ENCODE measurements at regions not wholly inside any gene's neighbourhood (a gene's known extent, or its start where the extent isn't known, plus 50 kb on each side); places are given as distances from the start of the nearest gene placed in this dataset.
"Not testable (repeated sequence)": the region's sequence is repeated elsewhere in the genome, so short reads cannot be mapped to it uniquely, and the experiment has no call there.

DNA sequence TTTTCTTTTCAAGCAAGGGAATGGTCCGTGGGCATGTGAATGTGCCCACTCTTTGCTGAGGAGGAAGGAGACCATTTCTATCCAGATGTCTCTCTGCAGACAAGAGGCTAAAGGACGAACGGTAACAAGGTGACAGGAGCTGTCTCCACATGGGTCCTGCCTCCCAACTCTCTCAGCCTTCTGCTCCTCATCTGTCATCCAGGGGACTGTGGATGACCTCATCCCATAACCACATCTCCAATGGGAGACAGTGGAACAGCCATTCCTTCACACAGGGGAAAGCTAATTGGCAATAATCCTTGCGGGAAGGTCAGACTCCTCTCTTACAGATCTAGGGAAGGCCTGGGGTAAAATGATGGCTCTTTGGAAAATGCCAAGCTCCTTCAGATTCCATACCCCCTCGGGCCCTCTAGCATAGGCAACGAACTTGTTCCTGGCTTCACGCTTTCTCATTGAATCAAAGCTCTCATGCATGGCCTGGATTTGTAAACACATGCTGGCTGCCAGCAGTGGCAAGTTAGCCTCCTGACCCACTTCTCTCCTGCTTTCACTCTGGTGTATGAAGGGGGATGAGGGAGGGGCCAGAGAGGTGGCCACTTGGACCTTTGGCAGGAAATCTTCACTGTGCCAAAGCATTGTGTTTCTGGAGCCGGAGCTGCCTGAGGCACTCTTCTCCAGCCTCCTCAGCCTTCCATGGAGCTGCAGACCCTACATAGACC is 65.8 kb upstream of the IKBKE start:
- DNase-seq; POLR2A ChIA-PET; H3K9me3 Mint-ChIP-seq; H3K4me1 Mint-ChIP-seq; ATAC-seq (ENCODE audit: low read depth); H3K27me3 Mint-ChIP-seq; intact Hi-C loops (cut with micrococcal nuclease); H3K4me3 Mint-ChIP-seq; CTCF ChIA-PET; H3K36me3 Mint-ChIP-seq (ENCODE audit: low read depth); H3K27ac Mint-ChIP-seq: not testable (repeated sequence)

- POLR2A ChIA-PET, CTCF ChIA-PET: not testable (repeated sequence)
Observed at GRCh38 chr1:206405282-206405681, 65.0 kb upstream of the IKBKE start.

GRCh38 chr1:206408371-206409288 is 61.6 kb upstream of the IKBKE start:
- H3K27me3 Mint-ChIP-seq; H3K9me3 Mint-ChIP-seq; H3K4me1 Mint-ChIP-seq; H3K27ac Mint-ChIP-seq; CTCF ChIA-PET; DNase-seq; H3K36me3 Mint-ChIP-seq (ENCODE audit: low read depth); H3K4me3 Mint-ChIP-seq; POLR2A ChIA-PET; intact Hi-C loops (cut with micrococcal nuclease); ATAC-seq (ENCODE audit: low read depth): not testable (repeated sequence)

More at GRCh38 chr1:206405282-206405681, 65.0 kb upstream of the IKBKE start:
- H3K27ac Mint-ChIP-seq; H3K36me3 Mint-ChIP-seq (ENCODE audit: low read depth); H3K9me3 Mint-ChIP-seq; intact Hi-C loops (cut with micrococcal nuclease); ATAC-seq (ENCODE audit: low read depth); DNase-seq; H3K4me3 Mint-ChIP-seq; H3K4me1 Mint-ChIP-seq; H3K27me3 Mint-ChIP-seq: not testable (repeated sequence)

GRCh38 chr1:206411321-206411720 is 59.0 kb upstream of the IKBKE start:
- ChIA-PET CTCF (no interaction called here), POLR2A (no interaction called here)

GRCh38 chr1:206415942-206416341 is 54.3 kb upstream of the IKBKE start:
- ChIA-PET CTCF (no interaction called here), POLR2A (no interaction called here)
- TF ChIP-seq CTCF (IDR thresholded peaks at IDR 0.05), result no peak
- no peaks in the 10 kb centered on the region for H3K9me3 Mint-ChIP-seq
- H3K27me3 Mint-ChIP-seq, result no peaks in the 10 kb centered on the region
- intact Hi-C loops (cut with micrococcal nuclease), result no loop called here
- no peak overlapping the region for H3K27ac Mint-ChIP-seq
- no peak overlapping the region for H3K4me3 Mint-ChIP-seq
- H3K4me1 Mint-ChIP-seq, result peaks cover 6% of the 10 kb centered on the region
- peaks cover 60% of the 10 kb centered on the region for H3K36me3 Mint-ChIP-seq (ENCODE audit: low read depth)
- no peak for DNase-seq
- no peak for ATAC-seq (ENCODE audit: low read depth)

More at GRCh38 chr1:206411321-206411720, 59.0 kb upstream of the IKBKE start:
- no peak for TF ChIP-seq CTCF (IDR thresholded peaks at IDR 0.05)
- H3K27ac Mint-ChIP-seq, result no peak overlapping the region
- intact Hi-C loops (cut with micrococcal nuclease), result no loop called here
- ATAC-seq (ENCODE audit: low read depth), result no peak
- H3K4me1 Mint-ChIP-seq, result peaks cover 6% of the 10 kb centered on the region
- no peak for DNase-seq
- H3K9me3 Mint-ChIP-seq, result no peaks in the 10 kb centered on the region
- H3K4me3 Mint-ChIP-seq, result no peak overlapping the region
- H3K36me3 Mint-ChIP-seq (ENCODE audit: low read depth), result peaks cover 32% of the 10 kb centered on the region
- H3K27me3 Mint-ChIP-seq, result no peaks in the 10 kb centered on the region

GRCh38 chr1:206417774-206418614 is 52.3 kb upstream of the IKBKE start:
- Mint-ChIP-seq H3K36me3 (ENCODE audit: low read depth) (peaks cover 70% of the 10 kb centered on the region), H3K4me1 (peaks cover 6% of the 10 kb centered on the region), H3K4me3 (no peak overlapping the region), H3K27ac (no peak overlapping the region), H3K9me3 (no peaks in the 10 kb centered on the region), H3K27me3 (no peaks in the 10 kb centered on the region)
- DNase-seq, result no peak
- intact Hi-C loops (cut with micrococcal nuclease), result no loop called here
- CTCF ChIA-PET, result no interaction called here
- no peak for ATAC-seq (ENCODE audit: low read depth)
- no peak for TF ChIP-seq CTCF (IDR thresholded peaks at IDR 0.05)
- POLR2A ChIA-PET, result no interaction called here
